Esophagus squamous epithelium (tissue), 5 donors: ENCODE measurements at regions not wholly inside any gene's neighbourhood (a gene's known extent, or its start where the extent isn't known, plus 50 kb on each side); places are given as distances from the start of the nearest gene placed in this dataset.

Experiments used
- DNase-seq: peaks from one replicate; lab custom pipeline; 2025; lab: John Stamatoyannopoulos, UW
- H3K27ac ChIP-seq, 4 donors: fragments of 200-600 bp; sonication (generic); one replicate each; pipeline ENCODE4 v1.5.1; 2016 to 2019; ENCODE audit warnings: mild to moderate bottlenecking in 1 of 4
- H3K27me3 ChIP-seq, 4 donors: fragments of 200-600 bp; sonication (generic); 1 replicate in 3 of 4; 2 replicates in 1 of 4; pipeline versions ENCODE4 v1.5.1 to v1.6.0; 2017 to 2021; ENCODE audit warnings: antibody characterized with exemption in 1 of 4
- H3K36me3 ChIP-seq, 3 donors: fragments of 200-600 bp; sonication (generic); one replicate each; pipeline ENCODE4 v1.5.1; 2016 to 2019
- H3K4me1 ChIP-seq, 3 donors: fragments of 200-600 bp; sonication (generic); one replicate each; pipeline ENCODE4 v1.5.1; 2017 to 2019
- H3K4me3 ChIP-seq, 4 donors: fragments of 200-600 bp; sonication (generic); 1 replicate in 3 of 4; 2 replicates in 1 of 4; pipeline ENCODE4 v1.5.1; 2016 to 2019; ENCODE audit warnings: mild to moderate bottlenecking in 2 of 4, moderate library complexity in 1 of 4
- H3K9me3 ChIP-seq, 3 donors: fragments of 200-600 bp; sonication (generic); one replicate each; pipeline ENCODE4 v1.5.1; 2016 to 2019
- CTCF ChIP-seq, 6 experiments: fragments of 450-650 bp in 4 of 6; fragments of 200-600 bp in 2 of 6; sonication (generic) in 2 of 6; IDR thresholded peaks; one replicate each; pipeline ENCODE4 v1.5.1; 2016 to 2019; ENCODE audit warnings: antibody characterized with exemption in 6 of 6, mild to moderate bottlenecking in 4 of 6, moderate library complexity in 4 of 6
- POLR2A ChIP-seq, 4 donors: fragments of 450-650 bp; IDR thresholded peaks; one replicate each; pipeline ENCODE4 v1.6.1; 2017; ENCODE audit warnings: antibody characterized with exemption in 4 of 4, mild to moderate bottlenecking in 4 of 4, moderate library complexity in 3 of 4
- WGBS, 2 donors: methylation state at CpG; one replicate each; pipeline ENCODE4 v1.1.5; 2018; 5-methylcytosine and 5-hydroxymethylcytosine counted together
- intact Hi-C: fragments of 100-400 bp; cut with DNase I; formaldehyde crosslinking; loops from one replicate; pipeline ENCODE4 v1.15.0; 2022
- donor health status: DM: yes; HTN: yes; CAD: no.

- H3K27me3 ChIP-seq: no peaks in the 10 kb centered on the region
- no peak overlapping the region for H3K4me3 ChIP-seq
- H3K27ac ChIP-seq: no peak overlapping the region
- H3K4me1 ChIP-seq: no peaks in the 10 kb centered on the region
- WGBS, 2 donors: 52 to 66% methylated on average over 2 of the region's 2 CpGs
- intact Hi-C loops: no loop called here
- no peak for DNase-seq
- H3K36me3 ChIP-seq: no peaks in the 10 kb centered on the region
- no peaks in the 10 kb centered on the region for H3K9me3 ChIP-seq
- TF ChIP-seq CTCF (IDR thresholded peaks at IDR 0.05): no peak
- TF ChIP-seq POLR2A (IDR thresholded peaks at IDR 0.05): no peak
Measured at GRCh38 chr11:109796253-109796652, 296.9 kb upstream of the ZC3H12C start.

GRCh38 chr11:109798521-109798920 is 294.7 kb upstream of the ZC3H12C start:
- 31 to 44% methylated on average over 1 of the region's 1 CpG for WGBS, 2 donors
- no peak overlapping the region for H3K4me3 ChIP-seq

GRCh38 chr11:109799604-109800003 is 293.6 kb upstream of the ZC3H12C start:
- TF ChIP-seq CTCF (IDR thresholded peaks at IDR 0.05) (no peak), POLR2A (IDR thresholded peaks at IDR 0.05) (no peak)
- DNase-seq: no peak
- WGBS, 2 donors: 74 to 77% methylated on average over 2 of the region's 2 CpGs
- intact Hi-C loops: no loop called here
- Histone ChIP-seq H3K4me1 (no peaks in the 10 kb centered on the region), H3K4me3 (no peak overlapping the region), H3K36me3 (no peaks in the 10 kb centered on the region), H3K9me3 (no peaks in the 10 kb centered on the region), H3K27me3 (no peaks in the 10 kb centered on the region), H3K27ac (no peak overlapping the region)

More at GRCh38 chr11:109798521-109798920, 294.7 kb upstream of the ZC3H12C start:
- H3K4me1 ChIP-seq: no peaks in the 10 kb centered on the region
- DNase-seq: no peak
- H3K27ac ChIP-seq: no peak overlapping the region
- intact Hi-C loops: no loop called here
- no peaks in the 10 kb centered on the region for H3K36me3 ChIP-seq
- no peaks in the 10 kb centered on the region for H3K9me3 ChIP-seq
- H3K27me3 ChIP-seq: no peaks in the 10 kb centered on the region
- TF ChIP-seq CTCF (IDR thresholded peaks at IDR 0.05) (no peak), POLR2A (IDR thresholded peaks at IDR 0.05) (no peak)

GRCh38 chr11:109804911-109805310 is 288.3 kb upstream of the ZC3H12C start:
- intact Hi-C loops: no loop called here
- no peak for TF ChIP-seq CTCF (IDR thresholded peaks at IDR 0.05)
- no peak for TF ChIP-seq POLR2A (IDR thresholded peaks at IDR 0.05)
- H3K36me3 ChIP-seq: no peaks in the 10 kb centered on the region
- no peak overlapping the region for H3K4me3 ChIP-seq
- no peaks in the 10 kb centered on the region for H3K27me3 ChIP-seq
- DNase-seq: no peak
- 90 to 100% methylated on average over 1 of the region's 1 CpG for WGBS, 2 donors
- H3K9me3 ChIP-seq: no peaks in the 10 kb centered on the region
- no peak overlapping the region for H3K27ac ChIP-seq
- H3K4me1 ChIP-seq: no peaks in the 10 kb centered on the region

GRCh38 chr11:109806205-109806604 is 287.0 kb upstream of the ZC3H12C start:
- WGBS, 2 donors: 0% methylated on average over 1 of the region's 1 CpG
- Histone ChIP-seq H3K4me3 (no peak overlapping the region), H3K4me1 (no peaks in the 10 kb centered on the region), H3K27ac (no peak overlapping the region), H3K36me3 (no peaks in the 10 kb centered on the region), H3K27me3 (no peaks in the 10 kb centered on the region), H3K9me3 (no peaks in the 10 kb centered on the region)
- intact Hi-C loops: no loop called here
- no peak for TF ChIP-seq CTCF (IDR thresholded peaks at IDR 0.05)
- TF ChIP-seq POLR2A (IDR thresholded peaks at IDR 0.05): no peak
- DNase-seq: no peak
